NCI-H1105 (cell line): ENCODE measurements at regions not wholly inside any gene's neighbourhood (a gene's known extent, or its start where the extent isn't known, plus 50 kb on each side); places are given as distances from the start of the nearest gene placed in this dataset.
"Not testable (repeated sequence)": the region's sequence is repeated elsewhere in the genome, so short reads cannot be mapped to it uniquely, and the experiment has no call there.

Source experiments
- DNase-seq: peaks from one replicate; lab custom pipeline; 2025; lab: John Stamatoyannopoulos, UW

DNA sequence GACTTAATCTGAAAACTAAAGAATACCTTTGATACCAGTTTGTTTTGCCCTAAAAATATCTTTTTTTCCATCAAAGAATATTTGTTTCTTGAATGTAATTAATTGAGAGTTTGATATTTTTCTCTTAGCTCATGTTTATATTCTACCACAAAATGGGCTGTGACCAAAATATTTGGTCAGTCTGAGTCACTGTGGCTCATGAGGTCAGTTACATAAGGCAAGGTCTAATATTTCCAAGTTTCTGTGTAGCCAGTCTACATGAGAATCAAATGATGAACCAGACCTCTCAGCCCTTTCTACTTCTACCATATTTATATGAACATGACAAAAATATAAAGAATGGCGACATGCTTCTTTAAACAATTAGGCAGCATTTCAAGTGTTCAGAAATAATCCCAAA is 83.0 kb upstream of the IVNS1ABP start:
- DNase-seq = no peak

DNA sequence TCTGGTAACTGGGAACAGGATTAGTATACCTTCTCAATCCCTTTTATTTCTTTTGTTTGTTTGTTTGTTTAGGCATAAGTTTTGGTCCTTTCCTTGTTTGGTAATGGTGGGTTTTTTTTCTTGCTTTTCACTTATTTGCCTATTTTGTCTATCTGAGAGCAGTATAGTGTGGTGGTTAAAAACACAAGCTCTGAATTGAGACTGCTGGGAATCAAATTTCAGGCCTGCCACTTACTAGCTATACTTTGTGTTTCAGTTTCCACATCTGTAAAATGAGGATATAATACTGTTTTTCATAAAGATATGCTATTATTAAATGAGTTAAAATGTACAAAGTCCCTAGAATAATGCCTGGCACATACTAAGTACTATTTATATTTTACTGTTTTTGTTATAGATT is 81.6 kb upstream of the IVNS1ABP start:
- no peak for DNase-seq

GRCh38 chr1:185398022-185398421 is 81.0 kb upstream of the IVNS1ABP start:
- no peak for DNase-seq

- no peak for DNase-seq
These were observed 80.1 kb upstream of the IVNS1ABP start for GRCh38 chr1:185397183-185397582.

GRCh38 chr1:185396126-185396525 is 79.1 kb upstream of the IVNS1ABP start:
- no peak for DNase-seq

DNA sequence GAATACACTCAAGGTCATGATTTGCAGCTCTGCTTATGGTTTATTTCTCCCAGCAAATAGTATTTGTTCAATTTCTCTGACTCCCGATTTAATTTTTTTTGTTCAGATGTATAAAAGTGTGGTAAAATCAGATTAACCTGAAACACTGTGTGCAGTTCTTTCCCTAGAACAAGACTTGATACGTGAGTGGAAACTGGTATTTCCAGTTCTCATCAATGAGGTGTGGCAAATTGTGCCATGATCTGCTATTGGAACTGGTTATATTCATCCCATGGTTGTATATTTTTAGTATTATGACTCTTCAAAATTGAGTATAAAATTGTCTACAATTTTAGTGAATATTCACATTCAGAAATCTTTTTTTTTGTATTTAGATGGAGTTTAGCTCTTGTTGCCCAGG is 76.8 kb upstream of the IVNS1ABP start:
- DNase-seq = no peak

- no peak for DNase-seq
These were observed 76.2 kb upstream of the IVNS1ABP start for GRCh38 chr1:185393205-185393604.

DNA sequence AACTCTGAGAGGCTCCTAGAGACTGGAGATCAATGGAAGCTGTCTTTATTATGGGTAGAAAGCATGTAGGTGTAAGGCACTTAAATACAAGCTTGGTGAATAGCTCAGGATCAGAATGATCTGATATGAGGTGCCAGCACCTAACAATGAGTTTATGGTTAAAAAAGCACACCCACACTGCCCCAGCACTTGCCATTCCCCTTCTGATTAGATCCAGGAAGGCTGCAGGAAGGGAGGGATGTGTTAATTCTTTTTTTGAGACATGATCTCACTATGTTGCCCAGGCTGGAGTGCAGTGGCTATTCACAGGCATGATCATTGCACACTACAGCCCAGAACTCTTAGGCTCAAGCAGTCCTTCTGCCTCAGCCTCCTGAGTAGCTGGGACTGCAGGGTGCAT is 71.8 kb upstream of the IVNS1ABP start:
- DNase-seq = no peak

DNA sequence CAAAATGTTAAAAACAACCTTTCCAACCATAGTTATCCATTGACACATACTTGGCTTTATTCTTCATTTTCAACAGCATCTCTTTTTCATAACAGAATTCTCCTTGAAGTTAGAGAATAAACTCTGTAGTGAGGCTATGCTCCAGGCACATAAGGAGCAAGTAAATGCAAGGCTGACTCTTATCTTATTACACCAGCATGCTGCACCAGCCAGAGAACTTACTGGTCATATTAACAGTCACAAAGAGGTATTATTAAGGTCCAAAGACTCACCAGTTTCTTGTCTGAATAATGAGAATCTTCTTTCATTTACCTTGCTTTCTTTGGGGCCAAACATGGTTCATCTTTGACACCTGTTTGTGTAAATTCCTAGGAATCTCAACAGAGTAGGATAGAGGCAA is 71.3 kb upstream of the IVNS1ABP start:
- DNase-seq = no peak

GRCh38 chr1:185385991-185386390 is 68.9 kb upstream of the IVNS1ABP start:
- DNase-seq = no peak

DNA sequence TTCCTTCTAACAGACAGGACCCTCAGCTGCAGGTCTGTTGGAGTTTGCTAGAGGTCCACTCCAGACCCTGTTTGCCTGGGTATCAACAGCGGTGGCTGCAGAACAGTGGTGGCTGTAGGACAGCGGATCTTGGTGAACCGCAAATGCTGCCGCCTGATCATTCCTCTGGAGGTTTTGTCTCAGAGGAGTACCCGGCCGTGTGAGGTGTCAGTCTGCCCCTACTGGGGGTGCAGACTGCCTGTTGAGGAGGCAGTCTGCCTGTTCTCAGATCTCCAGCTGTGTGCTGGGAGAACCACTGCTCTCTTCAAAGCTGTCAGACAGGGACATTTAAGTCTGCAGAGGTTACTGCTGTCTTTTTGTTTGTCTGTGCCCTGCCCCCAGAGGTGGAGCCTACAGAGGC is 66.8 kb upstream of the IVNS1ABP start:
- not testable (repeated sequence) for DNase-seq

DNA sequence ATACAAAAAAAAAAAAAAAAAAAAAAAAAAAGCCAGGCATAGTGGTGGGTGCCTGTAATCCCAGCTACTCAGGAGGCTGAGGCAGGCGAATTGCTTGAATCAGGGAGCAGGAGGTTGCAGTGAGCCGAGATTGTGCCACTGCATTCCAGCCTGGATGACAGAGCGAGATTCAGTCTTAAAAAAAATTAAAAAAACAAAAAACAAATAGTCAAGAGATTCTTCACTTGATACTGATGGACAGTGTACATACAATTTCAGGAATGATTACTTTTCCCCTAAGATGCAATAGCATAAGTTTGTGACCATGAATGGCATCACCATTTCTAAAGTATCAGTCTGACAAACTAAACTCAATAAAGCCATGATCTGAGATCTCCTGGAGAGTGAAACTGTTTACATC is 60.8 kb upstream of the IVNS1ABP start:
- no peak for DNase-seq

DNA sequence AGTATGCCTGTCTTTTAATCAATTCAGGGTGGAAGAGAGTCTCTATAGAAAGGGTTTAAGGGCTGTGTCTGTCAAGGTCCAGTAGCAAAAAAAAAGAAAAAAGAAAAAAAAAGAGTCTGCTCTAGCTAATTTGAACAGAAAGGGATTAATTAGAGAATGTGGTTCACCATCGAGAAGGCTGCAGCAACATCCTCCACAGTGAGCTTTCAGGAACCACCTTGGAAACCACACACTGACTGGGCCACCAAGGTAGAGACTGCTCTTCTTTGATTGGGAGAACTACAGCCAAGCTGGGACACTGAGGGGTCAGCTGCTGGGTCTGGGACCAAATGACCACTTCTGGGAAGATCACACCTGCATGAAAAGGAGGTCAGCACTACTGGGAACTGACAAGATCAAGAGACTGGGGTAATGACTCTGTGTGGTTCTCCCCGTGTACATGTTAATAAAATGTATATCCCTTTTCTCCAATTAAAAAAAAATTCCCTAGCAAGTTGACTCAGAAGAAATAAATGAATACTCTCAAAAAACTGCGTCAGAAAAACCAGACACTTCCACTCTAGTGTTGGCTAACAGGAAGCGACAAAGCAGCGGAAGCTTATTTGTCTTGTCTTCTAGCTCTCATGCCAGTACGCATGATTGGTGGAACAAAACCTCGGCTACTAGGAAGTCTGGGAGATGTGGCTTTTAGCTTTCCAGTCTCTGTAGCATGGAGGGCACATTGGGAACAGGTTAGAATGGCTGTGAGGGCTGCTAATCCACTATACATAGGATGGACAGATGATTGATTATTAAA is 60.0 kb upstream of the IVNS1ABP start:
- no peak for DNase-seq

- DNase-seq = no peak
These were observed 59.2 kb upstream of the IVNS1ABP start for GRCh38 chr1:185376288-185376687.

GRCh38 chr1:185375583-185375982 is 58.5 kb upstream of the IVNS1ABP start:
- no peak for DNase-seq

GRCh38 chr1:185373813-185374529 is 56.9 kb upstream of the IVNS1ABP start:
- no peak for DNase-seq

DNA sequence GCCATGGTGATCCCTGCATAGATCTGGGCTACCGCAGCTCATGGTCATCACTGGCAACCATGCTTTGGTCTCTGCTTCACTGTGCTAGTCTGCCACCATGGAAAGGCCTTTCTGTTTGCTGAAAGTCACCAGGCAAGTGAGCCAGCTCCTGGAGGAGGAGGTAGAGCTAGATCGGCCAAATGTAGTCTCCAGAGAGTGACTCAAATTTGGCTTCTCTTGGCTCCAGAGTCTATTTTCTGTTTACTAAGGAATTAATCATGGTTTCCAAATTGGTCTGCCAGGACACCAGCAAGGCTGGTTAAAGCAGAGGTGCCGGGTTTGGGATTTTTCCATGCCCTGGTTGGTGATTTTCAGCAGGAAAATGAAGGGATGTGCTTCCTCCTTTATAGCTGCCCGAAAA is 52.7 kb upstream of the IVNS1ABP start:
- no peak for DNase-seq

DNA sequence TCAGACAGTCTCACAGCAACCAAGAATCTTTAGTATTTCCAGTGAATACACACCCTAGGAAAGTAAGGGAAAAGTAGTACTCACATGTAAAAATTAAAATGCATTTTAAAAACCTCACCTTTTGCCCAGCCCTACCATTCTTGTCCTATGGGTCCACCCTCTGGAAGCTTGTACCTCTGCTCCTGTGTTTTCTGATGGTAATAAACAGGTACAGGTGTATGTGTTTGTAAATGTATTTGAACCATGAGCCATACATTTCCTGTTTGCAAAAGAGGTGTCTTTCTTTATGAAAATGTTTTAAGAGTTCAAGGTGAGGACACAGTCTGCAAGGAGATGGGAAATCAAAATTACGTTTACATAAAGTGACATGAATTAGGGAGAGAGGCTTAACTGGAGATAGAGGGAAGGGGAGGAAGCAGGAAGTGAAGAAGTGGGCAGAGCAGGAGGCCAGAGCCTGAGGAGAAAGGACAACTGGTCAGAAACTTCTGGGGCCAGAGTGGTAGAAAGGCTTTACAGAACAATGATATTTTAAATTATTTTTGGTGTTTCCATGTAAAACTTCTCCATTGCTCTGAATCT is 52.0 kb upstream of the IVNS1ABP start:
- DNase-seq = no peak

DNA sequence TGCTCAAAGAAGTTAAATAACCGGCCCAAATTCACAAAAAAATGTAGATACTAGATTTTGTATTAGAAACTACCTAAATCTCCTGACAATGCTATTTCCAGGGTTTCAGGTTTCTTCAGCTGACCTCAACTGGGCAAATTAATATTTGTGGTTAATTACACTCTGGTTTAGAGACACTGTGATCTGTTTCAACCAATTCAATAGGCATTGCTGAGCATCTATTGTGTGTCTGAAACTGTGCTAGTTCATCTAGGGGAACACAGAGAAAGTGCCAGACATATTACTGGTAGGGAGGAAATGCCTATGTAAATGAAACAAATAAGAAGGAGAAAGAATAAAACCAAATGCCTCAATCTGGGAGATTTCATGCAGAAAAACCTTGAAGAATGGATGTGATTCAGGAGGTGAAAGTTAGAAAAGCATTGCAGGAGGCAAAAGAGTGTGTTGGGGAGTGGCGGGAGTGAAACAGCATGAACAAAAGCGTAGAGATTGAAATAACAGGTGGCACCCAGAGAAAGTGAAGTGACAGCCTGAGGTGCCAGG is 51.3 kb upstream of the IVNS1ABP start:
- DNase-seq = no peak

- no peak for DNase-seq
These were observed 50.2 kb upstream of the IVNS1ABP start for GRCh38 chr1:185367218-185367617.
